HG03521 (cell line): ENCODE measurements at regions not wholly inside any gene's neighbourhood (a gene's known extent, or its start where the extent isn't known, plus 50 kb on each side); places are given as distances from the start of the nearest gene placed in this dataset.
"Not testable (repeated sequence)": the region's sequence is repeated elsewhere in the genome, so short reads cannot be mapped to it uniquely, and the experiment has no call there.

Experiments used
- ATAC-seq: cut with Tn5 transposase; IDR thresholded peaks from one replicate; pipeline ENCODE4 v1.9.1; 2021; ENCODE audit warnings: mild to moderate bottlenecking, moderate library complexity; ENCODE audit not compliant: unreplicated experiment

- ATAC-seq: no peak
Observed at GRCh38 chr20:60167812-60168211, 209.6 kb downstream of the CDH26 start.

DNA sequence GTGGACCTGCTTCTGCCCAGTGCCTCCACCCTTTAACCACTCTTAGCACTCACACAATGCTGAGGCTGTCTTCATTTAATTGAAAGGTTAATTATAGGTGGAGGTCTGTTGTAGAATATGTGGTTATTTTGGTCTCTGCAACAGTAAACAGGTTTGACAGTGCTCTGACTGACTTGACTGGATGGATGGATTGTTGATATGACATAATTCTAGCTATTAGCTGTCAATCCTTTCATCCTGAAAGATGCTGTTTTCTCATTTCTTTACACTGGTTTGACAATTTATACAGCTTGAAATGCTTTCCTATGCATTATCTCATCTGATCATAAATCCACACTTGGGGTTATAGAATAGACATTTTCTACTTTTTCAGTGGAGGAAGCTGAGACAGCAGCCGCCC is 210.7 kb downstream of the CDH26 start:
- no peak for ATAC-seq

DNA sequence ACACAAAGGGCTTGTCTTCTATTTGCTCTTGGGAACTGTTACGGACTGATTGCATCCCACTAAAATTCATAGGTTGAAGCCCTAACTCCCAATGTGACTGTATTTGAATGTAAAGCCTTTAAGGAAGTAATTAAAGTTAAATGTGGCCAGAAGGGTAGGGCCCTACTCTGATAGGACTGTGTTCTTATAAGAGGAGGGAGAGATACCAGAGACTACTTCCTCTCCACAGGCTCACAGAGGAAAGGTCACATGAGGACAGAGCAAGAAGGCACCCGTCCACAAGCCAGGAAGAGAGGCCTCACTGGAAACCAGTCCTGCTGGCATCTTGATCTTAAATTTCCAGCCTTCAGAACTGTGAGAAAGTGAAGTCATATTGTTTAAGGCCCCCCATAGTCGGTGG is 211.9 kb downstream of the CDH26 start:
- ATAC-seq: no peak

GRCh38 chr20:60171313-60171712 is 213.1 kb downstream of the CDH26 start:
- no peak for ATAC-seq

DNA sequence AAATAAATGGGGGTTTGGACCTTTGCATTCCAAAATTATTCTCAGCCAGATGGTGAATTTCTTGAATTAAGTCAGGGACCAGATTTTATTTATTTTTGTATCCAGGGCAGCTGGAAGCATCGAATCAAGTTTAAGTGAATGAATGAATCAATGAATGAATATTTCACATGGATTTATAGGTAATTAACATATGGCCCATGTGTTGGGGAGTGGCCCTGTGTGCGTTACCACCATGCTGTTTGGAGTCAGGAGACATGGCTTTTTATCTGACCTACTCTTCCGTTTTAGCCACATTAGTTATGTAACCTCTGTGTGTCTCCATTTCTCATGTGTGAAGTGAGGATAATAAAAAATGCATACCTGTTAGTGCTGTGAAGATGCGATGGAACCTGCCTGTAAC is 213.5 kb downstream of the CDH26 start:
- ATAC-seq: no peak

- no peak for ATAC-seq
Observed at GRCh38 chr20:60172346-60172984, 214.2 kb downstream of the CDH26 start.

DNA sequence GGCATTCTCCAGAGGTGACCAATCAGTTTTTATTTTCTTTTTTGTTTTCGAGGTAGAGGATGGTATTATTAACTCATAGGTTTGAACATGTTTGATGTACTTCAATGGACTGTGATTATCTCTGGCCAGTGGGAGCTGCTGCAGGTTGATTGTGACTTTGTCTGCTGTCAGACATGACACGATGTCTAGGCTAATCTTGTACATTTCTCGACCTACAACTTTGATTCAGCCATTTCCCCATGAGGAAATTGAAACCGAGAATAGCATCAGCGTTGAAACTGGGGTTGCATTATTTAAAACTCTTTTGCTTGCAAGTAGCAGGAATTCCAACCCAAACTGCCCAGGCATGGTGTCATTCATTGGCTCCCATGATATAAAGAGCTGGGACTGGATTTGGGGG is 218.9 kb downstream of the CDH26 start:
- ATAC-seq: no peak

DNA sequence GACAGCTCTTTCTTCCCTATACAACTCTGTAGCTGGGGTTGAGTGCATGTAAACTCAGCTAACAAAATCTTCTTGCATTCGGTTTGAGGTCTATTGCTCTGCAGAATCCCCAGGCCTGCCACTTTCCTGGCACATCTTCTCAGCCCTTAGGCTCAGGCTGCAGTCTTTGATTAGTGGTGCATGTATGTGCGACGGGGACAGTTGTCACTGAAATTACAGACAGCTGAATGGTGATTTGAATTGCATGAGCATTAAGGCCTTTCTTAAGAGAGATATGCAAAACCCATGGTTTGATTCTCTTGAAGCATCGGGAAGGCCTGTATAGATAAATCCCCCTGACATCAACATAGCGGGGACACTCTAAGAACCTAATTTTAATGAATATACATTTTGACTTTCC is 222.8 kb downstream of the CDH26 start:
- ATAC-seq: no peak

- ATAC-seq: no peak
Observed at GRCh38 chr20:60186412-60186811, 228.2 kb downstream of the CDH26 start.

DNA sequence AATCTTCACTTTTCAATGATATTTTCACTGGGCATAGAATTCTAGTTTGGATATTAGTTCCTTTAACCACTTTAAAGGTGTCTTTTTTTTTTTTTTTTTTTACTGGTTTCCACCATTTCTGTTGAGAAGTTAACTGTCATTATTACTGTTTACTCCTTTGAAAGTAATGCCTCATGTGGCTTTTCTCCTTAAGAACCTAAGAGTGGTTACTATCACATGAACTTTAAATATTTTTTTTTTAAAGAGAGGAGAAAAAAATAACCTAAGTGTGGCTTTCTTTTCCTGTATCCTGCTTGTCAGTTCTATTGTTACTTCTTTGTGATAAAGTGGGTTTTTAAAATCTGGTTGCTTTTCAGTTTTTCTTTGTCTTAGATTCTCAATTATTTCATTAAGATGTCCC is 229.5 kb downstream of the CDH26 start:
- ATAC-seq: no peak

- ATAC-seq: no peak
Observed at GRCh38 chr20:60191014-60191413, 232.8 kb downstream of the CDH26 start.

DNA sequence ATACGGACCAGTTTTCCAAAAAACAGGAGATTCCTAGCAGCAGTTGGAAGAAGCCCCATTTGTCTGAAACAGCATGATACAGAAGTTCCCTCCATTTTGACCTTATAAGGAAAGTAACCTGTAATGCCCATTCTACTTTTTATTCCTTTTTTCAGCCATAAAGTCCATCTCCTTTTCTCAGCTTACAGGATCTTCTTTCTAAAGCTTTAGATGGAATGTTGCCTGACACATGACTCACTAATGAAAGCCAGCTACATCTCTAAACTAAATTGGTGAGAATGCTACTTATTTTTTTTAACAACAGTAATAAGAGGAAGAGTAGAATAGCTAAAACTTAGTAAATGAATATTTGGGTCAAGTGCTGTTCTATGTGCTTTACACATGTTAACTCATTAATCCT is 234.1 kb downstream of the CDH26 start:
- ATAC-seq: no peak

DNA sequence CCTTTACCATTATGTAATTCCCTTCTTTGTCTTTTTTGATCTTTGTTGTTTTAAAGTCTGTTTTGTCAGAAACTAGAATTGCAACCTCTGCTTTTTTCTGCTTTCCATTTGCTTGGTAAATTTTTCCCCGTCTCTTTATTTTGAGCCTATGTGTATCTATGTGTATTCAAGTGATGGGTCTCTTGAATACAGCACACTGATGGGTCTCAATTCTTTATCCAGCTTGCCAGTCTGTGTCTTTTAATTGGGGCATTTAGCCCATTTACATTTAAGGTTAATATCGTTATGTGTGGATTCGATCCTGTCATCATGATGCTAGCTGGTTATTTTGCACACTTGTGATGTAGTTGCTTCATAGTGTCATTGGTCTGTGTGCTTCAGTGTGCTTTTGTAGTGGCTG is 240.9 kb downstream of the CDH26 start:
- ATAC-seq: not testable (repeated sequence)

GRCh38 chr20:60199866-60200265 is 241.6 kb downstream of the CDH26 start:
- ATAC-seq: no peak

DNA sequence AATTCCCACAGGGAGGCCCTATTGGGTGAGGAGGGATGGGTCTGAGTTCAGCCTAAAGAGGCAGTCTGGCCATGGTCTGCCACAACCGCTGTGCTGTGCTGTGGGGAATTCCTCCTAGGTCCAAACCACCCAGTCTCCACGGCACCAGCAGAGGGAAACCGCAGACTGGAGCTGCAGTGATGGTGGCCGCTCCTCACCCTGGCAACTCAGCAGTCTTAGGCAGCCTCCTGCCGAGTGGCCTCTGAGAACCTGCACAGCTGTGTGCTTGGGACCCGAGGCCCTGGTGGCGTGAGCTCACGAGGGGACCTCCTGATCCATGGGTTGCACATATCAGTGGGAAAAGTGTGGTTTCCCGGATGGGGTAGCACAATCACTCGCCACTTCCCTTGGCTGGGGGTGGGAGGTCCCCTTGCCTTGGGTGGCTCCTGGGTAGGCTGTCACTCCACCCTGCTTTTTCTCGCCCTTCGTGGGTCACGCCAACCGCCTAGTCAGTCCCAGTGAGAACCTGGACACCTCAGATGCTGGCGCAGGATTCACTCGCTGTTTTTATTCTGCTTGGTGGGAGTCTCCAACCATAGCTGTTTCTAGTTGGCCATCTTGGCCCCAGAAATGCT is 242.2 kb downstream of the CDH26 start:
- no peak for ATAC-seq

GRCh38 chr20:60201198-60201835 is 243.1 kb downstream of the CDH26 start:
- ATAC-seq: no peak

- ATAC-seq: no peak
Observed at GRCh38 chr20:60202046-60202445, 243.8 kb downstream of the CDH26 start.

- no peak for ATAC-seq
Observed at GRCh38 chr20:60203451-60203850, 245.2 kb downstream of the CDH26 start.

DNA sequence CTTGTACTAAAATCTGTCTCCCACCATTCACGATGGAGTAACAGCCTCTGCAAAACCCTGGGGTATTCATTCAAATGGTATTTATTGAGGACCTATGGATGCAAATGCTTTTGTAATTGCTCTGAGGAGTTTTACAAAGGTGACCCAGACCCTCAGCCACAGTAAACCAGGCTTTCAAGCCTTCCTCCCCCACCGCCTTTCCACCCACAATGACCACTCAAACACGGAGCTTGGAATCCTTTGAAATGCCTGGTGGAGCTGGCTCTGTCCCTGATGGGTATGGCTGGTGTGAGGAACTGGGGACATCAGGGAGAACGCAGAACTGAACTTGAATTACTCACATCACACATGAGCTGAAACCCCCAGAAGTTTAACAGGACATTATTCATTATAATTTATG is 246.4 kb downstream of the CDH26 start:
- no peak for ATAC-seq

GRCh38 chr20:60206259-60206658 is 248.0 kb downstream of the CDH26 start:
- ATAC-seq: no peak

DNA sequence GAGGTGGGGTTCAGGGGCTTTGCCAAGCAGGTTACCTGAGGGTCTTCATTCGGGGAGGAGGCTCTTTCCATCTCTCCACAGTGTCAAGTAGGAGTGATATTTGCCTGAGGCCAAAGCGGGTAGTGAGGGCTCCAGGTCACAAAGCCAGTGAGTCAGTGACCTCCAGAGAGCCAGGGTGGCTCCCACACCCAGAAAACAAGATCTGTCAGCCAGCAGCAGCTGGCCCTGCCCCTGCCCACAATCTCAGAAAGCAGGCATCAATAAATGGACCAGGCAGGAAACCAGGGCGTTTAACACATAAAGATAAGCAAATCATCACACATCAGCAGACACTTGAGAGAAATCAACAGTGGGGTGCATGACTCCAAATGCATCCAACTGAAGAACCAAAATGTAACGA is 250.8 kb downstream of the CDH26 start:
- no peak for ATAC-seq

- peak; percentile 66 for ATAC-seq
Observed at GRCh38 chr20:60210779-60211617, 252.8 kb downstream of the CDH26 start.
